LNCaP clone FGC (cell line): ENCODE measurements at regions not wholly inside any gene's neighbourhood (a gene's known extent, or its start where the extent isn't known, plus 50 kb on each side); places are given as distances from the start of the nearest gene placed in this dataset.

ENCODE experiments used
- DNase-seq: peaks from one replicate; pipeline ENCODE4 v3.0.0-alpha.2; 2011; ENCODE audit warnings: low read depth
- H3K4me3 ChIP-seq: 2 replicates; pipeline ENCODE4 v1.5.1; 2011; ENCODE audit warnings: mild to moderate bottlenecking, low read depth, low read length, control low read depth
- TF ChIP-seq, protein P1 (sequence below): IDR thresholded peaks from 2 replicates; pipeline ENCODE4 v1.5.1; 2012; ENCODE audit warnings: mild to moderate bottlenecking; ENCODE audit not compliant: control insufficient read depth, insufficient read depth; ENCODE audit errors: extremely low read depth

DNA sequence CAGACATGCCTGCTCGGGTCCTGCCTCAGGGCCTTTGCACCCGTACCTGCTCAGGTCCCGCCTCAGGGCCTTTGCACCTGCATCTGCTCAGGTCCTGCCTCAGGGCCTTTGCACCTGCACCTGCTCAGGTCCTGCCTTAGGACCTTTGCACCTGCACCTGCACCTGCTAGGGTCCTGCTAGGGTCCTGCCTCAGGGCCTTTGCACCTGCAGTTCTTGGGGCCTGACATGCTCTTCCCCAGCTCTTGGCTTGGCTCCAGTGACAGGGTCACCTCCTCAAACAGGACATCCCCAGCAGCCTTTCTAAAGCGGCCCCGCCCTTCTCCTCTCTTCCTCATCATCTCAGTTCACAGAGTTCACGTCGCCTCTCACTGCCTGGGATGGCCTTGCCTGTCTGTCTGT, 54.9 kb upstream of the NCOR2 start:
- TF ChIP-seq, protein P1, sequence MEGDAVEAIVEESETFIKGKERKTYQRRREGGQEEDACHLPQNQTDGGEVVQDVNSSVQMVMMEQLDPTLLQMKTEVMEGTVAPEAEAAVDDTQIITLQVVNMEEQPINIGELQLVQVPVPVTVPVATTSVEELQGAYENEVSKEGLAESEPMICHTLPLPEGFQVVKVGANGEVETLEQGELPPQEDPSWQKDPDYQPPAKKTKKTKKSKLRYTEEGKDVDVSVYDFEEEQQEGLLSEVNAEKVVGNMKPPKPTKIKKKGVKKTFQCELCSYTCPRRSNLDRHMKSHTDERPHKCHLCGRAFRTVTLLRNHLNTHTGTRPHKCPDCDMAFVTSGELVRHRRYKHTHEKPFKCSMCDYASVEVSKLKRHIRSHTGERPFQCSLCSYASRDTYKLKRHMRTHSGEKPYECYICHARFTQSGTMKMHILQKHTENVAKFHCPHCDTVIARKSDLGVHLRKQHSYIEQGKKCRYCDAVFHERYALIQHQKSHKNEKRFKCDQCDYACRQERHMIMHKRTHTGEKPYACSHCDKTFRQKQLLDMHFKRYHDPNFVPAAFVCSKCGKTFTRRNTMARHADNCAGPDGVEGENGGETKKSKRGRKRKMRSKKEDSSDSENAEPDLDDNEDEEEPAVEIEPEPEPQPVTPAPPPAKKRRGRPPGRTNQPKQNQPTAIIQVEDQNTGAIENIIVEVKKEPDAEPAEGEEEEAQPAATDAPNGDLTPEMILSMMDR, result no peak
- no peak for DNase-seq
- H3K4me3 ChIP-seq, result no peak overlapping the region

DNA sequence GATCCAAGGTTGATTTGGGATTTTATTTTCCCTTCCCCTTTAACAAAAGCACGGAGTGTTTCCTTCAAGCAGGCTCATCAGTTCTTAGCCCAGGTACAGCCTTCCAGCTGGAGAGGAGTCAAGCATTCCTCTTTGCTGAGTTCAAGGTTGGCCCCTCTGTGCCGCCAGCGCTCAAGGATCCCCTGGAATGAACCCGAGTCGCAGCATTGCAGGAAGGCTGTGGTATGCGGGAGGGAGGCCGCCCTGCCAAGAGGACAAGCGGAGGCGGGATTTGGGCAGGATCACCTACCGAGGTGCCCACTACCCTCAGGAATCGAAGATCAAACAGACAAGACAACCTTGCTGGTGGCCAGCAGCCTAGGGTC, 53.9 kb upstream of the NCOR2 start:
- TF ChIP-seq, protein P1, result no peak
- no peak overlapping the region for H3K4me3 ChIP-seq
- no peak for DNase-seq

DNA sequence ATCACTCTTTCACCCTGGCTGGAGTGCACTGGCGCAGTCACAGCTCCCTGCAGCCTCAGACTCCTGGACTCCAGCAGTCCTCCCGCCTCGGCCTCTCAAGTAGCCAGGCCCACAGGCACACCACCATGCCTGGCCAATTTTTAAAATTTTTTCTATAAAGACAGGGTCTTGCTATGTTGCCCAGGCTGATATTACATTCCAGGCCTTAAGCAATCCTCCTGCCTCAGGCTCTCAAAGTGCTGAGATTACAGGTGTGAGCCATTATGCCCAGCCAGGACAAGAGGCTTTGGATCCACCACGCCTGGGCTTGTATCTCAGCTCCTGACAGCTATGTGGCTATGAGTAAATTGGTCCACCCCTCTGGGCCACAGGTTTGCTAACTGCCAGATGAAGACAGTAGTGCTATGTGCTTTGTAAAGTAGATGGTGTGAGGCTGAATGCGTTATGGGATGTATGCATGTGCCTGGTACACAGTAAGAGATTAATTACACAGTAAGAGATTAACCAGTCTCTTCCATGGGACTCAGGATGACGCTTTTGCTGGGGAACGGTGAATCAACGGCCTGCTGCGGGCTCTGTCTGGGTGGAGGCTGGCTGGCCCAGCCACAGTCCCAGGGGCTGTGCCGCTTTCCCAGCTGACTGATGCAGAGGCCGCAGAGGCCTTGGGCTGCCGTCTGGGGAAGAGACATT, 53.3 kb upstream of the NCOR2 start:
- no peak overlapping the region for H3K4me3 ChIP-seq

DNA sequence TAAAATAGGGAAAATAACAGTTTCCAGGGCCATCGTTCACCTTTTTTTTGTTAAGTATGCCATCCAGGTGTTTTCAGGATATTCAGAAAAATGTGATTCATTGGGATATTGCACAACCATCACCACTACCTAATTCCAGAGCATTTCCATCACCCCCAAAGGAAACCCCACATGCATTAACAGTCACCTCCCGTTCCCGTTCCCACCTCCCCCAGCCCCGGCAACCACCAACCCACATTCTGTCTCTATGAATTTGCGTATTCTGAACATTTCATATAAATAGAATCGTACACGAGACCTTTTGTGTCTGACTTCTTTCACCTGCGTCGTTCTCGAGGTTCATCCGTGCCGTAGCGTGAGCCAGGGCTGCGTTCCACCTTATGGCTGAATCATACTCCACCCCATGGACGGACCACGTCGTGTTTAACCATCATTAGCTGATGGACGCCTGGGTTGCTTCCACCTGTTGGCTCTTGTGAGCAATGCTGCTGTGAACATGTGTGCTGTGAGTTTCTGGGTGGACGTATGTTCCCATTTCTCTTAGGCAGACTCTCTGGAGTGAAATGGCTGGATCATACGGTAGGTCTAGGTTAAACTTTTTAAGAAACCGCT, 51.0 kb upstream of the NCOR2 start:
- H3K4me3 ChIP-seq, result no peak overlapping the region
- no peak for DNase-seq
- TF ChIP-seq, protein P1, result no peak

More for the DNA sequence above, 53.3 kb upstream of the NCOR2 start:
- no peak for DNase-seq
- TF ChIP-seq, protein P1, result no peak

DNA sequence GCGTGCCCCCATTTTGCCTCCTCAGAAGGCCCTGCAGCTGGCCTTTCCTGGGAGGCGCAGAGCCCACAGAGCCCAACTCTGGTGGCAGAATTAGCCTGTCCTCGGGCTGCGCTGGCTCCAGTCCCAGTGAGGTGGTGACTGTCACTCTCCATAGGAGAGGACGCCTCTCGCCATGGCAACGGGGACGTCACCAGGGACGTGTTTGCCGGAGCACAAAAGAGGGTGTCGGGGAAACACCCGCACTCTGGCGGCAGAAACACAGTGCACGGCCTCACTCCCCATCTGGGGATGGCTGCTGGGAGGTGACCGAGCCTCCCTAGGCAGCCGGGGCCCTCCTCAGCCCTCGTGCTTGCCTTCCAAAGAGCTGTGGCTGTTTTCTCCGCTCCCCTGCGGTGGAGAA, 50.2 kb upstream of the NCOR2 start:
- no peak for DNase-seq
- TF ChIP-seq, protein P1, result no peak
- no peak overlapping the region for H3K4me3 ChIP-seq
